ENCODE measurements at regions not wholly inside any gene's neighbourhood (a gene's known extent, or its start where the extent isn't known, plus 50 kb on each side); places are given as distances from the start of the nearest gene placed in this dataset.

GRCh38 chr6:156515242-156515641 is 261.9 kb upstream of the ARID1B start:
- peaks cover 5% of the 10 kb centered on the region; the same call in 1 of the 3 replicates for H3K9me3 Mint-ChIP-seq
- H3K36me3 Mint-ChIP-seq (ENCODE audit: low read depth) = no peaks in the 10 kb centered on the region
- Histone ChIP-seq H3K4me2 (no peak overlapping the region), H3F3A (replicated peaks; ENCODE audit: low read depth) (no peaks in the 10 kb centered on the region), H4K20me1 (replicated peaks; ENCODE audit: insufficient read depth) (no peaks in the 10 kb centered on the region), H3K79me2 (replicated peaks; ENCODE audit: insufficient read depth) (no peaks in the 10 kb centered on the region), H3K4me3 (no peak overlapping the region), H3K27me3 (ENCODE audit: insufficient read depth) (no peaks in the 10 kb centered on the region), H2AFZ (no peak overlapping the region), H3K9me2 (ENCODE audit: insufficient read depth) (no peaks in the 10 kb centered on the region), H3K36me3 (ENCODE audit: insufficient read depth) (no peaks in the 10 kb centered on the region), H3K4me1 (ENCODE audit: insufficient read depth) (no peaks in the 10 kb centered on the region), H3K27ac (ENCODE audit: low read depth) (no peak overlapping the region)
- ATAC-seq (no peak), DNase-seq (ENCODE audit: low spot score) (no peak)
- TF ChIP-seq ZNF462 (CRISPR knock-in tag; IDR thresholded peaks at IDR 0.05) = no peak
- no peak for TF ChIP-seq ETS1 (IDR thresholded peaks at IDR 0.05)
- no peak for TF ChIP-seq EZH2 (IDR thresholded peaks at IDR 0.05; ENCODE audit: low read depth, unreplicated experiment)
- TF ChIP-seq CREB1 (CRISPR knock-in tag; IDR thresholded peaks at IDR 0.05; ENCODE audit: low read depth) = no peak
- TF ChIP-seq POLR2AphosphoS5 (IDR thresholded peaks at IDR 0.05; ENCODE audit: low read depth) = no peak
- TF ChIP-seq NANOG (IDR thresholded peaks at IDR 0.05; ENCODE audit: borderline replicate concordance) = no peak
- no peak for TF ChIP-seq CTCF (conservative IDR thresholded peaks at IDR 0.05; ENCODE audit: low read depth in 2 of 2)
- no peaks in the 10 kb centered on the region for H3K4me1 Mint-ChIP-seq
- H3K4me3 Mint-ChIP-seq = no peak overlapping the region
- H3K27me3 Mint-ChIP-seq (ENCODE audit: insufficient read depth, low read depth, poor library complexity) = no peaks in the 10 kb centered on the region
- no peak overlapping the region for H3K27ac Mint-ChIP-seq

All from GM23338 (cell line).